Hepatocyte (in vitro differentiated cells): ENCODE measurements at regions not wholly inside any gene's neighbourhood (a gene's known extent, or its start where the extent isn't known, plus 50 kb on each side); places are given as distances from the start of the nearest gene placed in this dataset.
A peak's percentile ranks its signal among the peaks of the same experiment; 100 is the strongest.

Experiments used
- DNase-seq: peaks from one replicate; pipeline ENCODE4 v3.0.0-alpha.2; 2016; ENCODE audit warnings: low spot score
- H2AFZ ChIP-seq: fragments of 200-600 bp; sonication (generic); 2 replicates; pipeline ENCODE4 v1.6.0; 2016; ENCODE audit warnings: antibody characterized with exemption, mild to moderate bottlenecking
- H3K27ac ChIP-seq: fragments of 200-600 bp; sonication (generic); 2 replicates; pipeline ENCODE4 v1.5.1; 2016; ENCODE audit warnings: mild to moderate bottlenecking
- H3K27me3 ChIP-seq: fragments of 200-600 bp; sonication (generic); 2 replicates; pipeline ENCODE4 v1.6.1; 2016
- H3K36me3 ChIP-seq: fragments of 200-600 bp; sonication (generic); replicated peaks from 2 replicates; pipeline ENCODE4 v1.5.1; 2016; ENCODE audit warnings: low read depth; ENCODE audit not compliant: insufficient read depth
- H3K4me1 ChIP-seq: fragments of 200-600 bp; sonication (generic); 2 replicates; pipeline ENCODE4 v1.5.1; 2016; ENCODE audit warnings: mild to moderate bottlenecking, moderate library complexity; ENCODE audit not compliant: insufficient read depth
- H3K4me2 ChIP-seq: fragments of 200-600 bp; sonication (generic); 2 replicates; pipeline ENCODE4 v1.6.0; 2016
- H3K4me3 ChIP-seq: fragments of 200-600 bp; sonication (generic); 2 replicates; pipeline ENCODE4 v1.5.1; 2016; ENCODE audit warnings: mild to moderate bottlenecking
- H3K79me2 ChIP-seq: fragments of 200-600 bp; sonication (generic); 2 replicates; pipeline ENCODE4 v1.6.0; 2017; ENCODE audit warnings: mild to moderate bottlenecking
- H3K9me2 ChIP-seq: fragments of 200-600 bp; sonication (generic); replicated peaks from 2 replicates; pipeline ENCODE4 v1.6.0; 2017; ENCODE audit warnings: mild to moderate bottlenecking; ENCODE audit not compliant: insufficient read depth
- H3K9me3 ChIP-seq: fragments of 200-600 bp; sonication (generic); 2 replicates; pipeline ENCODE4 v1.5.1; 2016; ENCODE audit warnings: low read depth, mild to moderate bottlenecking
- H4K20me1 ChIP-seq: fragments of 200-600 bp; sonication (generic); 2 replicates; pipeline ENCODE4 v1.6.0; 2016; ENCODE audit warnings: mild to moderate bottlenecking; ENCODE audit not compliant: insufficient read depth, poor library complexity, severe bottlenecking
- EZH2 ChIP-seq: fragments of 200-600 bp; sonication (generic); IDR thresholded peaks from 2 replicates; pipeline ENCODE4 v1.6.1; 2016; ENCODE audit warnings: antibody characterized with exemption, mild to moderate bottlenecking, borderline replicate concordance
- EZH2phosphoT487 ChIP-seq: fragments of 200-600 bp; sonication (generic); IDR thresholded peaks from one replicate; pipeline ENCODE4 v1.6.1; 2018; ENCODE audit warnings: antibody characterized with exemption, mild to moderate bottlenecking, low read depth, moderate library complexity; ENCODE audit not compliant: unreplicated experiment, severe bottlenecking
- WGBS: methylation state at CpG from one replicate; pipeline ENCODE4 v1.1.6; 2016; ENCODE audit warnings: low lambda C conversion rate; ENCODE audit errors: missing lambda C conversion rate; 5-methylcytosine and 5-hydroxymethylcytosine counted together
- TF ChIP-seq, protein P1 (sequence below): fragments of 200-600 bp; sonication (generic); IDR thresholded peaks from 2 replicates; pipeline ENCODE4 v1.5.1; 2016; ENCODE audit warnings: antibody characterized with exemption, mild to moderate bottlenecking; ENCODE audit not compliant: poor library complexity

DNA sequence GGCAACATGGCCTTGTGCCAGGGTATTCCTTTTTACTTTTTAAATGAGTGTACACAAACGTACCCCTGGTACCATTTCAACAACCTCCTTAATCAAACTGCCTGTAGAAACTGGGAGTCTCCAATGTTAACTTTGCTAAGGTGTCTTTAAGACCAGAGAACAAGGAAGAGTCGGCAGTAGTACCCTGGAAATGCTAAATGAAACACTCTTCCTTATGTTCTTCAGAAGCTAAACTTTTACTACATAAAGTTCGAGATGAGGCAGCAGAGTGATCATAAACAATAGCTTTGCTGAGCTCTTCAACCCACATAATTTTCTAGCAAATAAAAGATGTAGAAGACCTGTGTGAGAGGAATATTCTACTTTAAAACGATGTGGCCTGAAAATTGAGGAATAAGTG, 297.7 kb upstream of the NRIP1 start:
- DNase-seq, result no peak
- no peaks in the 10 kb centered on the region for H3K9me3 ChIP-seq
- H3K9me2 ChIP-seq, result no peaks in the 10 kb centered on the region
- H2AFZ ChIP-seq, result no peak overlapping the region
- no peaks in the 10 kb centered on the region for H3K36me3 ChIP-seq
- no peaks in the 10 kb centered on the region for H3K27me3 ChIP-seq
- H3K4me1 ChIP-seq, result peaks cover 4% of the 10 kb centered on the region
- no peaks in the 10 kb centered on the region for H4K20me1 ChIP-seq
- H3K4me2 ChIP-seq, result no peak overlapping the region
- no peaks in the 10 kb centered on the region for H3K79me2 ChIP-seq
- TF ChIP-seq EZH2 (no peak), EZH2phosphoT487 (no peak)
- TF ChIP-seq, protein P1, sequence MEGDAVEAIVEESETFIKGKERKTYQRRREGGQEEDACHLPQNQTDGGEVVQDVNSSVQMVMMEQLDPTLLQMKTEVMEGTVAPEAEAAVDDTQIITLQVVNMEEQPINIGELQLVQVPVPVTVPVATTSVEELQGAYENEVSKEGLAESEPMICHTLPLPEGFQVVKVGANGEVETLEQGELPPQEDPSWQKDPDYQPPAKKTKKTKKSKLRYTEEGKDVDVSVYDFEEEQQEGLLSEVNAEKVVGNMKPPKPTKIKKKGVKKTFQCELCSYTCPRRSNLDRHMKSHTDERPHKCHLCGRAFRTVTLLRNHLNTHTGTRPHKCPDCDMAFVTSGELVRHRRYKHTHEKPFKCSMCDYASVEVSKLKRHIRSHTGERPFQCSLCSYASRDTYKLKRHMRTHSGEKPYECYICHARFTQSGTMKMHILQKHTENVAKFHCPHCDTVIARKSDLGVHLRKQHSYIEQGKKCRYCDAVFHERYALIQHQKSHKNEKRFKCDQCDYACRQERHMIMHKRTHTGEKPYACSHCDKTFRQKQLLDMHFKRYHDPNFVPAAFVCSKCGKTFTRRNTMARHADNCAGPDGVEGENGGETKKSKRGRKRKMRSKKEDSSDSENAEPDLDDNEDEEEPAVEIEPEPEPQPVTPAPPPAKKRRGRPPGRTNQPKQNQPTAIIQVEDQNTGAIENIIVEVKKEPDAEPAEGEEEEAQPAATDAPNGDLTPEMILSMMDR, result no peak
- no peak overlapping the region for H3K27ac ChIP-seq
- WGBS, result 83% methylated on average over 4 of the region's 4 CpGs
- no peak overlapping the region for H3K4me3 ChIP-seq

DNA sequence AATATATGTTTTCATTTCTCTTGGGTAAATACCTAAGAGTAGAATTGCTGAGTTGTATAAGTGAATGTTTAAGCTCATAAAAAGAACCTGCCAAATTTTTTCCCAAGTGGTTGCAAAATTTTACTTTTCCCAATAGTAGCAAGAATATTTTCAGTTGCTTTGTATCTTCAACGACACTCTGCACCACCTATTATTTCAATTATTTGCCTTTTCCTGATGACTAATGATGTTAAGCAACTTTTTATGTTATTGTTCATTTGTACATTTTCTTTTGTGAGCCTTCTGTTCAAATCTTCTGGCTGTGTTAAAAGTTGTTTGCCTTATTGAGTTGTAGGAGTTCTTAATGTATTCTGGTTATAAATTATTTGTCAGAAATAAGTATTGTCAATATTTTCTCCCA, 299.1 kb upstream of the NRIP1 start:
- no peak overlapping the region for H3K4me3 ChIP-seq
- H3K4me2 ChIP-seq, result no peak overlapping the region
- no peak for DNase-seq
- H2AFZ ChIP-seq, result no peak overlapping the region
- peaks cover 4% of the 10 kb centered on the region for H3K4me1 ChIP-seq
- no peak overlapping the region for H3K27ac ChIP-seq
- H3K9me3 ChIP-seq, result no peaks in the 10 kb centered on the region
- no peaks in the 10 kb centered on the region for H4K20me1 ChIP-seq
- WGBS, result 64% methylated on average over 1 of the region's 1 CpG
- H3K79me2 ChIP-seq, result no peaks in the 10 kb centered on the region
- H3K36me3 ChIP-seq, result no peaks in the 10 kb centered on the region
- no peaks in the 10 kb centered on the region for H3K27me3 ChIP-seq
- H3K9me2 ChIP-seq, result no peaks in the 10 kb centered on the region
- TF ChIP-seq EZH2phosphoT487, result no peak
- TF ChIP-seq EZH2, result no peak
- TF ChIP-seq, protein P1, result no peak

DNA sequence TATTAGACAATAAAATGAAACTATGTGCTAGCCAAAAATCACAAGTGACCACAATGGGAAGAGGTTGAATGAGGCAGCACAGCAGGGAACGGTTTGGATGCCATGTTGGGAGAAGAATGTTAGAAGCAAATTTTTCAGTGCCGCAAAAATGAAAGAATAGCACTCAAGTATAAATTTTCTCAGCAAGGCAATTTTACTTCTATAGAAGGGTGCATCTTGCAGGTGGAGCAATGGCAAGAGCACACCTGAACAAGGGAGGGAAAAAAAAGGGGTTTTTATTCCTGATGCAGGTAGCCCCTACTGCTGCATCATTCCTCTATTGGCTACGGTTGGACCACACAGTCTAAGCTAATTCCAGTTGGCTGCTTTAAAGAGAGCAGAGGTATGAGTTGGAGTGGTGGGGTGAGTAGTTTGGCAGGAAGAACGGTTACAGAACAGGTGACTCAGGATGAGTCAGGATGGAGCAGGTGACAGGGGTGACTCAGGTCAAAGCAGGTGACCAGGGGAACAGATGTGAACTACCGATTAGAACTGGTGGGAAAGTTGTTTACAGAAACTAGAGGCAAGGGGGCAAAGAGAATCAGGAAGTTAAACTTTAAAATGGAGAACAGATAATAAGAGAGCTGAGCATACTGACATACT, 301.1 kb upstream of the NRIP1 start:
- no peaks in the 10 kb centered on the region for H3K9me3 ChIP-seq
- no peaks in the 10 kb centered on the region for H3K79me2 ChIP-seq
- peak overlapping the region; percentile 61 for H3K27ac ChIP-seq
- no peak overlapping the region for H3K4me3 ChIP-seq
- H3K9me2 ChIP-seq, result no peaks in the 10 kb centered on the region
- WGBS, result 66% methylated on average over 5 of the region's 5 CpGs
- no peak for TF ChIP-seq EZH2phosphoT487
- TF ChIP-seq, protein P1, result no peak
- TF ChIP-seq EZH2, result no peak
- H3K4me2 ChIP-seq, result peak overlapping the region; percentile 5
- H3K27me3 ChIP-seq, result no peaks in the 10 kb centered on the region
- H3K36me3 ChIP-seq, result no peaks in the 10 kb centered on the region
- peaks cover 4% of the 10 kb centered on the region for H3K4me1 ChIP-seq
- H4K20me1 ChIP-seq, result no peaks in the 10 kb centered on the region
- DNase-seq, result peak; percentile 55
- no peak overlapping the region for H2AFZ ChIP-seq

DNA sequence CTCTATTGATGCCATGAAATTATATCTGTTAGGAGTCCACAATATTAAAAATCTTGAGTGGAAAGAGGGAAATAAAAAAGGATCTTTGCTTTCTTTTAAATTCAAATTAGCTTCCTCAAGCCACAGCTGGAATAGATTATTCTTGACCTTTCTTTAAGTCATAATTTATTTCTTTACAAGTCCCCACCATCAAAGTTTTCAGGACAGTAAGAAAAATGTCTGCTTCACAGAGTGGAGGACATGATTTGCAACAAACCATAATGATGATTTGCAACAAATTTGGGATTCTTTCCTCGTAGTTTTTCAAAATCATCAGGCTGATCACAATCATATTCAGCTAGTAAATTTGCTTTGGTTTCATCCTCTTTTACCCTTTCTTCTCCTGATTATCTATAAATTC, 301.8 kb upstream of the NRIP1 start:
- Histone ChIP-seq H3K4me3 (no peak overlapping the region), H3K27ac (peak overlapping the region; percentile 61), H3K4me2 (no peak overlapping the region), H3K9me3 (no peaks in the 10 kb centered on the region), H3K27me3 (no peaks in the 10 kb centered on the region), H4K20me1 (no peaks in the 10 kb centered on the region), H3K36me3 (no peaks in the 10 kb centered on the region), H3K4me1 (peaks cover 4% of the 10 kb centered on the region), H3K9me2 (no peaks in the 10 kb centered on the region), H2AFZ (no peak overlapping the region), H3K79me2 (no peaks in the 10 kb centered on the region)
- no peak for TF ChIP-seq EZH2phosphoT487
- no peak for DNase-seq
- 52% methylated on average over 1 of the region's 1 CpG for WGBS
